ENCODE measurements at regions not wholly inside any gene's neighbourhood (a gene's known extent, or its start where the extent isn't known, plus 50 kb on each side); places are given as distances from the start of the nearest gene placed in this dataset.

GRCh38 chrX:84611843-84612636 is 109.8 kb upstream of the HDX start:
- no peak overlapping the region for H3K27ac ChIP-seq
- intact Hi-C loops (cut with DNase I), result no loop called here
- no peak overlapping the region for H3K4me3 ChIP-seq
- no peaks in the 10 kb centered on the region for H3K36me3 ChIP-seq
- no peaks in the 10 kb centered on the region for H3K9me3 ChIP-seq
- no peak for TF ChIP-seq POLR2A (IDR thresholded peaks at IDR 0.05)
- TF ChIP-seq EP300 (IDR thresholded peaks at IDR 0.05), result no peak
- no peak for TF ChIP-seq CTCF (IDR thresholded peaks at IDR 0.05)
- TF ChIP-seq POLR2AphosphoS5 (IDR thresholded peaks at IDR 0.05), result no peak
- no peaks in the 10 kb centered on the region for H3K4me1 ChIP-seq
- no peaks in the 10 kb centered on the region for H3K27me3 ChIP-seq
- WGBS, 2 donors, result 54 to 66% methylated on average over 3 of the region's 3 CpGs
- DNase-seq, result no peak

- Histone ChIP-seq H3K4me1 (no peaks in the 10 kb centered on the region), H3K4me3 (no peak overlapping the region), H3K27ac (no peak overlapping the region), H3K36me3 (no peaks in the 10 kb centered on the region), H3K9me3 (no peaks in the 10 kb centered on the region), H3K27me3 (no peaks in the 10 kb centered on the region)
- no peak for TF ChIP-seq CTCF (IDR thresholded peaks at IDR 0.05)
- TF ChIP-seq POLR2AphosphoS5 (IDR thresholded peaks at IDR 0.05), result no peak
- no peak for TF ChIP-seq POLR2A (IDR thresholded peaks at IDR 0.05)
- TF ChIP-seq EP300 (IDR thresholded peaks at IDR 0.05), result no peak
- intact Hi-C loops (cut with DNase I), result no loop called here
- no peak for DNase-seq
- WGBS, 2 donors, result 50 to 74% methylated on average over 3 of the region's 3 CpGs
Observed at GRCh38 chrX:84634201-84634782, 132.0 kb upstream of the HDX start.

GRCh38 chrX:84666086-84666485 is 163.8 kb upstream of the HDX start:
- H3K27ac ChIP-seq, result no peak overlapping the region
- H3K4me1 ChIP-seq, result no peaks in the 10 kb centered on the region
- TF ChIP-seq CTCF (IDR thresholded peaks at IDR 0.05), result no peak
- no peak overlapping the region for H3K4me3 ChIP-seq
- WGBS, 2 donors, result 71 to 89% methylated on average over 2 of the region's 2 CpGs
- H3K9me3 ChIP-seq, result no peaks in the 10 kb centered on the region
- intact Hi-C loops (cut with DNase I), result no loop called here
- H3K27me3 ChIP-seq, result no peaks in the 10 kb centered on the region
- no peak for DNase-seq
- no peaks in the 10 kb centered on the region for H3K36me3 ChIP-seq

- Histone ChIP-seq H3K9me3 (no peaks in the 10 kb centered on the region), H3K27ac (no peak overlapping the region), H3K4me3 (no peak overlapping the region), H3K4me1 (no peaks in the 10 kb centered on the region), H3K36me3 (no peaks in the 10 kb centered on the region), H3K27me3 (no peaks in the 10 kb centered on the region)
- intact Hi-C loops (cut with DNase I), result no loop called here
- DNase-seq, result no peak
- TF ChIP-seq POLR2AphosphoS5 (IDR thresholded peaks at IDR 0.05) (no peak), POLR2A (IDR thresholded peaks at IDR 0.05) (no peak), EP300 (IDR thresholded peaks at IDR 0.05) (no peak), CTCF (IDR thresholded peaks at IDR 0.05) (no peak)
- WGBS, 2 donors, result 22 to 79% methylated on average over 1 of the region's 1 CpG
Observed at GRCh38 chrX:84690228-84690627, 188.0 kb upstream of the HDX start.
